Liver (tissue), 8 donors: ENCODE measurements at regions not wholly inside any gene's neighbourhood (a gene's known extent, or its start where the extent isn't known, plus 50 kb on each side); places are given as distances from the start of the nearest gene placed in this dataset.

Experiments
- DNase-seq: peaks from one replicate; pipeline ENCODE4 v3.0.0-alpha.2; 2017; ENCODE audit warnings: low spot score
- H3K27ac ChIP-seq, 2 donors: one replicate each; pipeline ENCODE4 v1.7.0; 2013; ENCODE audit warnings: inconsistent platforms in 2 of 2, low read length in 2 of 2, control low read depth in 1 of 2, low read depth in 1 of 2, mild to moderate bottlenecking in 1 of 2
- H3K27me3 ChIP-seq, 4 donors: one replicate each; pipeline versions ENCODE4 v1.6.1 to v1.7.0; 2013; ENCODE audit warnings: low read length in 3 of 4, inconsistent platforms in 1 of 4, mild to moderate bottlenecking in 1 of 4, moderate library complexity in 1 of 4; ENCODE audit not compliant: control insufficient read depth in 4 of 4, insufficient read depth in 4 of 4
- H3K36me3 ChIP-seq, 4 donors: one replicate each; pipeline versions ENCODE4 v1.6.1 to v1.7.0; 2013; ENCODE audit warnings: low read length in 3 of 4, mild to moderate bottlenecking in 3 of 4, low read depth in 1 of 4, moderate library complexity in 1 of 4; ENCODE audit not compliant: control insufficient read depth in 4 of 4, insufficient read depth in 3 of 4
- H3K4me1 ChIP-seq, 4 donors: one replicate each; pipeline versions ENCODE4 v1.6.1 to v1.7.0; 2013; ENCODE audit warnings: low read length in 3 of 4, mild to moderate bottlenecking in 3 of 4, moderate library complexity in 1 of 4; ENCODE audit not compliant: control insufficient read depth in 4 of 4, insufficient read depth in 4 of 4
- H3K4me3 ChIP-seq, 3 donors: one replicate each; pipeline versions ENCODE4 v1.6.1 to v1.7.0; 2013; ENCODE audit warnings: low read length in 3 of 3, control low read depth in 1 of 3, low read depth in 1 of 3, mild to moderate bottlenecking in 1 of 3
- H3K9ac ChIP-seq, 2 donors: one replicate each; pipeline ENCODE4 v1.7.0; 2013; ENCODE audit warnings: low read length in 2 of 2, mild to moderate bottlenecking in 2 of 2, moderate library complexity in 2 of 2, control low read depth in 1 of 2, low read depth in 1 of 2
- H3K9me3 ChIP-seq, 4 donors: one replicate each; pipeline versions ENCODE4 v1.6.1 to v1.7.0; 2013; ENCODE audit warnings: low read length in 3 of 4; ENCODE audit not compliant: control insufficient read depth in 4 of 4
- EGR1 ChIP-seq, 2 donors: IDR thresholded peaks; 2 replicates each; pipeline ENCODE4 v1.6.1; 2016 to 2018; ENCODE audit warnings: antibody characterized with exemption in 2 of 2, low read depth in 2 of 2
- FOXA1 ChIP-seq: IDR thresholded peaks from 2 replicates; pipeline ENCODE4 v1.6.1; 2016; ENCODE audit warnings: antibody characterized with exemption
- FOXA2 ChIP-seq: IDR thresholded peaks from 2 replicates; pipeline ENCODE4 v1.6.1; 2016; ENCODE audit warnings: antibody characterized with exemption
- GABPA ChIP-seq, 2 donors: IDR thresholded peaks in 1 of 2; conservative IDR thresholded peaks in 1 of 2; 2 replicates each; pipeline ENCODE4 v1.6.1; 2016; ENCODE audit warnings: antibody characterized with exemption in 2 of 2, mild to moderate bottlenecking in 1 of 2, moderate library complexity in 1 of 2
- HNF4A ChIP-seq, 2 donors: conservative IDR thresholded peaks; 2 replicates each; pipeline ENCODE4 v1.6.1; 2016; ENCODE audit warnings: antibody characterized with exemption in 2 of 2, mild to moderate bottlenecking in 2 of 2
- HNF4G ChIP-seq: IDR thresholded peaks from 2 replicates; pipeline ENCODE4 v1.6.1; 2016; ENCODE audit warnings: antibody characterized with exemption
- JUND ChIP-seq, 2 donors: IDR thresholded peaks; 2 replicates each; pipeline ENCODE4 v1.6.1; 2016; ENCODE audit warnings: antibody characterized with exemption in 2 of 2
- NR2F2 ChIP-seq: IDR thresholded peaks from 2 replicates; pipeline ENCODE4 v1.6.1; 2016; ENCODE audit warnings: antibody characterized with exemption
- RAD21 ChIP-seq, 2 donors: IDR thresholded peaks; 2 replicates each; pipeline ENCODE4 v1.6.1; 2016; ENCODE audit warnings: antibody characterized with exemption in 2 of 2, mild to moderate bottlenecking in 2 of 2
- RXRA ChIP-seq, 2 donors: IDR thresholded peaks; 2 replicates each; pipeline ENCODE4 v1.6.1; 2017 to 2018; ENCODE audit warnings: antibody characterized with exemption in 2 of 2, mild to moderate bottlenecking in 1 of 2
- SP1 ChIP-seq: IDR thresholded peaks from 2 replicates; pipeline ENCODE4 v1.6.1; 2018; ENCODE audit warnings: antibody characterized with exemption, mild to moderate bottlenecking
- TAF1 ChIP-seq: conservative IDR thresholded peaks from 2 replicates; pipeline ENCODE4 v1.6.1; 2016; ENCODE audit warnings: antibody characterized with exemption, mild to moderate bottlenecking
- YY1 ChIP-seq: IDR thresholded peaks from 2 replicates; pipeline ENCODE4 v1.6.1; 2016; ENCODE audit warnings: antibody characterized with exemption, mild to moderate bottlenecking
- WGBS: extraction: QIAGEN DNeasy Blood & Tissue Kit; methylation state at CpG from one replicate; pipeline ENCODE4 v1.1.7; 2013; 5-methylcytosine and 5-hydroxymethylcytosine counted together
- TF ChIP-seq, protein P1 (sequence below): IDR thresholded peaks from 2 replicates; pipeline ENCODE4 v1.6.1; 2016; ENCODE audit warnings: antibody characterized with exemption
- TF ChIP-seq, protein P2 (sequence below): IDR thresholded peaks from 2 replicates; pipeline ENCODE4 v1.6.1; 2016; ENCODE audit warnings: antibody characterized with exemption, mild to moderate bottlenecking
- TF ChIP-seq, protein P3 (sequence below): IDR thresholded peaks from 2 replicates; pipeline ENCODE4 v1.6.1; 2016; ENCODE audit warnings: antibody characterized with exemption
- TF ChIP-seq, protein P4 (sequence below): fragments of 150-350 bp; IDR thresholded peaks from 2 replicates; pipeline ENCODE4 v1.5.1; 2017; ENCODE audit warnings: improper control_type of control experiment, low read depth, low read length; ENCODE audit not compliant: missing input control
- TF ChIP-seq, protein P5 (sequence below): IDR thresholded peaks from 2 replicates; pipeline ENCODE4 v1.6.1; 2016; ENCODE audit warnings: antibody characterized with exemption
- donor health status: healthy.
- donor health status: healthy.
- donor health status: healthy.
- donor health status: healthy.
- donor health status: healthy.

DNA sequence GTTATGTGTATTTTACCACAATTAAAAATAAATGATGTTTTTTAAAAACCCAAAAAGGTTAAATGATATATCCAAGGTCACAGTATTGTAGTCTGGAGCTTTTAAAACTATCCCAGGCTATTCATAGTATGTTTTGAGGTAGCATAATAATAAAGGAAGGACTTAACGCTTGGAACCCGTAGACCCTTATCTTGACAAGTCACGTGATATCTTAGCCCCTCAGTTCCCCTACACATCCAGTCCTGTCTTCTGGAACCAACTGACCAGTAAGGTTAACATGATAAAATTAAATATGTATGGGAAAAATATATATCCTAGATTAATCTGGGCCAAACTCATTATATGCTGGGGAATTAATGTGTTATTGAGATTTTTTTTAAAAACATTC, 142.2 kb downstream of the RXFP2 start:
- Histone ChIP-seq H3K36me3 (no peaks in the 10 kb centered on the region), H3K9me3 (no peaks in the 10 kb centered on the region), H3K27me3 (no peaks in the 10 kb centered on the region), H3K9ac (no peak overlapping the region), H3K4me3 (no peak overlapping the region), H3K4me1 (no peaks in the 10 kb centered on the region), H3K27ac (no peak overlapping the region)
- WGBS = 89% methylated on average over 3 of the region's 3 CpGs
- TF ChIP-seq YY1 (no peak), TAF1 (no peak), NR2F2 (no peak)
- DNase-seq = no peak

DNA sequence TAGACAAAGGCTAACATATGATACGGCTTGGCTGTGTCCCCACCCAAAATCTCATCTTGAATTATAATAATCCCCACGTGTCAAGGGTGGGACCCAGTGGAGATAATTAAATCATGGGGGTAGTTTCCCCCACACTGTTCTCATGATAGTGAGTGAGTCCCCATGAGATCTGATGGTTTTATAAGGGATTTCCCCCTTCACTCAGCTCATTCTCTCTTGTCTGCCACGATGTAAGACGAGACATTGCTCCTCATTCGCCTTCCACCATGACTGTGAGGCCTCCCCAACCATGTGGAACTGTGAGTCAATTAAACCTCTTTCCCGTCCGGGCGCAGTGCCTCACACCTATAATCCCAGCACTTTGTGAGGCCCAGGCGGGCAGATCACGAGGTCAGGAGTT, 143.5 kb downstream of the RXFP2 start:
- no peak for DNase-seq
- no peak overlapping the region for H3K27ac ChIP-seq
- WGBS = 78% methylated on average over 10 of the region's 10 CpGs
- no peak overlapping the region for H3K9ac ChIP-seq
- H3K4me1 ChIP-seq = no peaks in the 10 kb centered on the region
- no peak overlapping the region for H3K4me3 ChIP-seq
- no peaks in the 10 kb centered on the region for H3K27me3 ChIP-seq
- no peaks in the 10 kb centered on the region for H3K36me3 ChIP-seq
- no peaks in the 10 kb centered on the region for H3K9me3 ChIP-seq
- TF ChIP-seq, protein P1, sequence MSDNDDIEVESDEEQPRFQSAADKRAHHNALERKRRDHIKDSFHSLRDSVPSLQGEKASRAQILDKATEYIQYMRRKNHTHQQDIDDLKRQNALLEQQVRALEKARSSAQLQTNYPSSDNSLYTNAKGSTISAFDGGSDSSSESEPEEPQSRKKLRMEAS = no peak
- no peak for TF ChIP-seq NR2F2
- no peak for TF ChIP-seq JUND (IDR thresholded peaks at IDR 0.05)
- TF ChIP-seq, protein P2, sequence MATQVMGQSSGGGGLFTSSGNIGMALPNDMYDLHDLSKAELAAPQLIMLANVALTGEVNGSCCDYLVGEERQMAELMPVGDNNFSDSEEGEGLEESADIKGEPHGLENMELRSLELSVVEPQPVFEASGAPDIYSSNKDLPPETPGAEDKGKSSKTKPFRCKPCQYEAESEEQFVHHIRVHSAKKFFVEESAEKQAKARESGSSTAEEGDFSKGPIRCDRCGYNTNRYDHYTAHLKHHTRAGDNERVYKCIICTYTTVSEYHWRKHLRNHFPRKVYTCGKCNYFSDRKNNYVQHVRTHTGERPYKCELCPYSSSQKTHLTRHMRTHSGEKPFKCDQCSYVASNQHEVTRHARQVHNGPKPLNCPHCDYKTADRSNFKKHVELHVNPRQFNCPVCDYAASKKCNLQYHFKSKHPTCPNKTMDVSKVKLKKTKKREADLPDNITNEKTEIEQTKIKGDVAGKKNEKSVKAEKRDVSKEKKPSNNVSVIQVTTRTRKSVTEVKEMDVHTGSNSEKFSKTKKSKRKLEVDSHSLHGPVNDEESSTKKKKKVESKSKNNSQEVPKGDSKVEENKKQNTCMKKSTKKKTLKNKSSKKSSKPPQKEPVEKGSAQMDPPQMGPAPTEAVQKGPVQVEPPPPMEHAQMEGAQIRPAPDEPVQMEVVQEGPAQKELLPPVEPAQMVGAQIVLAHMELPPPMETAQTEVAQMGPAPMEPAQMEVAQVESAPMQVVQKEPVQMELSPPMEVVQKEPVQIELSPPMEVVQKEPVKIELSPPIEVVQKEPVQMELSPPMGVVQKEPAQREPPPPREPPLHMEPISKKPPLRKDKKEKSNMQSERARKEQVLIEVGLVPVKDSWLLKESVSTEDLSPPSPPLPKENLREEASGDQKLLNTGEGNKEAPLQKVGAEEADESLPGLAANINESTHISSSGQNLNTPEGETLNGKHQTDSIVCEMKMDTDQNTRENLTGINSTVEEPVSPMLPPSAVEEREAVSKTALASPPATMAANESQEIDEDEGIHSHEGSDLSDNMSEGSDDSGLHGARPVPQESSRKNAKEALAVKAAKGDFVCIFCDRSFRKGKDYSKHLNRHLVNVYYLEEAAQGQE = no peak
- no peak for TF ChIP-seq GABPA (IDR thresholded peaks at IDR 0.05 in 1 of 2, conservative IDR thresholded peaks at IDR 0.05 in 1 of 2)
- no peak for TF ChIP-seq HNF4A (conservative IDR thresholded peaks at IDR 0.05)
- no peak for TF ChIP-seq RAD21 (IDR thresholded peaks at IDR 0.05)
- TF ChIP-seq, protein P3, sequence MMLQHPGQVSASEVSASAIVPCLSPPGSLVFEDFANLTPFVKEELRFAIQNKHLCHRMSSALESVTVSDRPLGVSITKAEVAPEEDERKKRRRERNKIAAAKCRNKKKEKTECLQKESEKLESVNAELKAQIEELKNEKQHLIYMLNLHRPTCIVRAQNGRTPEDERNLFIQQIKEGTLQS = no peak
- no peak for TF ChIP-seq HNF4G
- TF ChIP-seq TAF1 = no peak
- TF ChIP-seq RXRA (IDR thresholded peaks at IDR 0.05) = no peak
- no peak for TF ChIP-seq SP1
- no peak for TF ChIP-seq EGR1 (IDR thresholded peaks at IDR 0.05; ENCODE audit: low read depth in 2 of 2)
- no peak for TF ChIP-seq FOXA1
- TF ChIP-seq FOXA2 = no peak
- TF ChIP-seq, protein P4, sequence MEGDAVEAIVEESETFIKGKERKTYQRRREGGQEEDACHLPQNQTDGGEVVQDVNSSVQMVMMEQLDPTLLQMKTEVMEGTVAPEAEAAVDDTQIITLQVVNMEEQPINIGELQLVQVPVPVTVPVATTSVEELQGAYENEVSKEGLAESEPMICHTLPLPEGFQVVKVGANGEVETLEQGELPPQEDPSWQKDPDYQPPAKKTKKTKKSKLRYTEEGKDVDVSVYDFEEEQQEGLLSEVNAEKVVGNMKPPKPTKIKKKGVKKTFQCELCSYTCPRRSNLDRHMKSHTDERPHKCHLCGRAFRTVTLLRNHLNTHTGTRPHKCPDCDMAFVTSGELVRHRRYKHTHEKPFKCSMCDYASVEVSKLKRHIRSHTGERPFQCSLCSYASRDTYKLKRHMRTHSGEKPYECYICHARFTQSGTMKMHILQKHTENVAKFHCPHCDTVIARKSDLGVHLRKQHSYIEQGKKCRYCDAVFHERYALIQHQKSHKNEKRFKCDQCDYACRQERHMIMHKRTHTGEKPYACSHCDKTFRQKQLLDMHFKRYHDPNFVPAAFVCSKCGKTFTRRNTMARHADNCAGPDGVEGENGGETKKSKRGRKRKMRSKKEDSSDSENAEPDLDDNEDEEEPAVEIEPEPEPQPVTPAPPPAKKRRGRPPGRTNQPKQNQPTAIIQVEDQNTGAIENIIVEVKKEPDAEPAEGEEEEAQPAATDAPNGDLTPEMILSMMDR = no peak
- TF ChIP-seq, protein P5, sequence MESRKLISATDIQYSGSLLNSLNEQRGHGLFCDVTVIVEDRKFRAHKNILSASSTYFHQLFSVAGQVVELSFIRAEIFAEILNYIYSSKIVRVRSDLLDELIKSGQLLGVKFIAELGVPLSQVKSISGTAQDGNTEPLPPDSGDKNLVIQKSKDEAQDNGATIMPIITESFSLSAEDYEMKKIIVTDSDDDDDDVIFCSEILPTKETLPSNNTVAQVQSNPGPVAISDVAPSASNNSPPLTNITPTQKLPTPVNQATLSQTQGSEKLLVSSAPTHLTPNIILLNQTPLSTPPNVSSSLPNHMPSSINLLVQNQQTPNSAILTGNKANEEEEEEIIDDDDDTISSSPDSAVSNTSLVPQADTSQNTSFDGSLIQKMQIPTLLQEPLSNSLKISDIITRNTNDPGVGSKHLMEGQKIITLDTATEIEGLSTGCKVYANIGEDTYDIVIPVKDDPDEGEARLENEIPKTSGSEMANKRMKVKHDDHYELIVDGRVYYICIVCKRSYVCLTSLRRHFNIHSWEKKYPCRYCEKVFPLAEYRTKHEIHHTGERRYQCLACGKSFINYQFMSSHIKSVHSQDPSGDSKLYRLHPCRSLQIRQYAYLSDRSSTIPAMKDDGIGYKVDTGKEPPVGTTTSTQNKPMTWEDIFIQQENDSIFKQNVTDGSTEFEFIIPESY = no peak
- no peak for TF ChIP-seq YY1
